Activated B cell treated with CpG ODN at 0.5 μM for 24 hours (primary cell): ENCODE measurements at regions not wholly inside any gene's neighbourhood (a gene's known extent, or its start where the extent isn't known, plus 50 kb on each side); places are given as distances from the start of the nearest gene placed in this dataset.

Experiments used
- ATAC-seq: fragments of 200-7000 bp; cut with Tn5 transposase; one replicate; pipeline ENCODE4 v1.10.0; 2021; ENCODE audit warnings: low read depth, mild to moderate bottlenecking, moderate library complexity
- CTCF ChIA-PET: fragments of 350-600 bp; sonication (Branson Sonifier 250); formaldehyde crosslinking; loops from one replicate; lab custom pipeline; 2021; ENCODE audit warnings: antibody characterized with exemption; lab: Charles Lee
- POLR2A ChIA-PET: fragments of 350-600 bp; sonication (Branson Sonifier 250); formaldehyde crosslinking; loops from one replicate; lab custom pipeline; 2021; ENCODE audit warnings: antibody characterized with exemption; lab: Charles Lee
- DNase-seq: peaks from one replicate; pipeline ENCODE4 v3.0.0; 2022
- H3K27ac Mint-ChIP-seq: one replicate; pipeline ENCODE4 v1.8.0; 2020; ENCODE audit warnings: mixed read lengths
- H3K27me3 Mint-ChIP-seq: one replicate; pipeline ENCODE4 v1.8.0; 2021; ENCODE audit warnings: mixed read lengths
- H3K36me3 Mint-ChIP-seq: one replicate; pipeline ENCODE4 v1.8.0; 2021; ENCODE audit warnings: low read depth, mixed read lengths
- H3K4me1 Mint-ChIP-seq: one replicate; pipeline ENCODE4 v1.8.0; 2021; ENCODE audit warnings: mixed read lengths
- H3K4me3 Mint-ChIP-seq: one replicate; pipeline ENCODE4 v1.8.0; 2020; ENCODE audit warnings: mild to moderate bottlenecking, mixed read lengths
- H3K9me3 Mint-ChIP-seq: one replicate; pipeline ENCODE4 v1.8.0; 2020; ENCODE audit warnings: mixed read lengths
- CTCF ChIP-seq: fragments of 200-600 bp; IDR thresholded peaks from one replicate; pipeline ENCODE4 v1.8.0; 2022; ENCODE audit warnings: antibody characterized with exemption, mild to moderate bottlenecking
- intact Hi-C: fragments of 100-400 bp; cut with micrococcal nuclease; formaldehyde crosslinking; loops from one replicate; pipeline ENCODE4 v1.15.1; 2024

GRCh38 chr4:11735651-11736050, 307.0 kb upstream of the HS3ST1 start:
- intact Hi-C loops: no loop called here
- ChIA-PET POLR2A (no interaction called here), CTCF (no interaction called here)
- H3K27ac Mint-ChIP-seq: no peak overlapping the region
- no peaks in the 10 kb centered on the region for H3K36me3 Mint-ChIP-seq
- H3K4me3 Mint-ChIP-seq: no peak overlapping the region
- ATAC-seq (no peak), DNase-seq (no peak)
- no peak for TF ChIP-seq CTCF
- H3K4me1 Mint-ChIP-seq: no peaks in the 10 kb centered on the region
- no peaks in the 10 kb centered on the region for H3K9me3 Mint-ChIP-seq
- H3K27me3 Mint-ChIP-seq: peaks cover 6% of the 10 kb centered on the region

GRCh38 chr4:11732155-11732554, 303.5 kb upstream of the HS3ST1 start:
- intact Hi-C loops: no loop called here

GRCh38 chr4:11730545-11730944, 301.9 kb upstream of the HS3ST1 start:
- no peak for TF ChIP-seq CTCF
- Mint-ChIP-seq H3K9me3 (no peaks in the 10 kb centered on the region), H3K27ac (no peak overlapping the region), H3K36me3 (no peaks in the 10 kb centered on the region), H3K4me1 (no peaks in the 10 kb centered on the region), H3K4me3 (no peak overlapping the region), H3K27me3 (peaks cover 2% of the 10 kb centered on the region)
- intact Hi-C loops: no loop called here
- DNase-seq (no peak), ATAC-seq (no peak)
- ChIA-PET POLR2A (no interaction called here), CTCF (no interaction called here)

More at GRCh38 chr4:11732155-11732554, 303.5 kb upstream of the HS3ST1 start:
- CTCF ChIA-PET: no interaction called here
- Mint-ChIP-seq H3K36me3 (no peaks in the 10 kb centered on the region), H3K27ac (no peak overlapping the region), H3K27me3 (peaks cover 2% of the 10 kb centered on the region), H3K4me3 (no peak overlapping the region), H3K9me3 (no peaks in the 10 kb centered on the region), H3K4me1 (no peaks in the 10 kb centered on the region)
- TF ChIP-seq CTCF: no peak
- POLR2A ChIA-PET: no interaction called here
- DNase-seq: no peak
- no peak for ATAC-seq

DNA sequence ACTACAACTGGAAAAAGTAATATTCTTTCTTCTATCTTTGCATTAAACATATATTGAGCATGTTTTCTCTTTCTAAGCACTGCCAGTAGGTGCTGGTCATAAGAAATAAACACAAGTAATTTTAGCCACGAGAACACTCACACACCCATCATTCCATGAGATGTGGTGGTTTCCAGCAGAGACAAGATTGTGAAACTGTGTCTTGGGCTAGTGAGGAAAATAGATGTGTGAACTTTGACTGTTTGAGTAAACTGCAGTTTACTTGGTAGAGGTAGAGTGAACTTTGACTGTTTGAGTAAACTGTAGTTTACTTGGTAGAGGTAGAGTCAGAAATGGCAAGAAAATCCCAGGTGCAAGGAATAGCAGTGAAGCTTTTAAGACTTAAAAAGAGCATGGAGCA, 300.9 kb upstream of the HS3ST1 start:
- H3K27me3 Mint-ChIP-seq: peaks cover 2% of the 10 kb centered on the region
- no peaks in the 10 kb centered on the region for H3K4me1 Mint-ChIP-seq
- POLR2A ChIA-PET: no interaction called here
- no peak overlapping the region for H3K4me3 Mint-ChIP-seq
- no peaks in the 10 kb centered on the region for H3K9me3 Mint-ChIP-seq
- no peak for TF ChIP-seq CTCF
- CTCF ChIA-PET: no interaction called here
- DNase-seq: no peak
- no peak overlapping the region for H3K27ac Mint-ChIP-seq
- intact Hi-C loops: no loop called here
- no peak for ATAC-seq
- no peaks in the 10 kb centered on the region for H3K36me3 Mint-ChIP-seq

DNA sequence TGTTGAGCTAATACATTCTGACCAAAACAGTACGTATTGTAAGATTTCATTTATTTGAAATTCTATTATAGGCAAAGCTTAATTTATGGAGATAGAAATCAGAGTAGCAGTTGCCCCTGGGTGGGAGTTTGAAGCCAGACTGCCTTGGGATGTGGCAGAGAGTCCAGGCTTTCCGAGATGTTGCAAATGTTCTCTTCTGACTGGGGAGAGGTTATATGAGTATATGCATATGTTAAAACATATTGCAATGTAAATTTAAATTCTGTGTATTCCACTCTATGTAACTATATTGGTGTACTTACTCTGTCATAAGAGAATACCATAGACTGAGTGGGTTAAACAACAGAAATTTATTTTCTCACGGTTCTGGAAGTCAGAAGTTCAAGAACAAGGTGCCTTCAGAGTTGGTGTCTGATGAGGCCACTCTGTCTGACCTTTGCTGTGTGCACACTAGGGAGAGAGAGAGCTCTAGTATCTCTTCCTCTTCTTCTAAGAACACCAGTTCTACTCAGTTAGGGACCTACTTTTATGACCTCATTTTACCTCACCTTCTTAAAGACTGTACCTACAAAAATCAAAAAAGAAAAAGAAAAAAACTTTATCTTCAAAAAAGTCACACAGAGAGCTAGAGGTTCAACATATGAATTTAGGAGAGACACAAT, 299.3 kb upstream of the HS3ST1 start:
- intact Hi-C loops: no loop called here

More for the DNA sequence above, 299.3 kb upstream of the HS3ST1 start:
- ATAC-seq: no peak
- TF ChIP-seq CTCF: no peak
- no peaks in the 10 kb centered on the region for H3K4me1 Mint-ChIP-seq
- no peak overlapping the region for H3K4me3 Mint-ChIP-seq
- ChIA-PET POLR2A (no interaction called here), CTCF (no interaction called here)
- no peak for DNase-seq
- H3K36me3 Mint-ChIP-seq: no peaks in the 10 kb centered on the region
- H3K27ac Mint-ChIP-seq: no peak overlapping the region
- no peaks in the 10 kb centered on the region for H3K9me3 Mint-ChIP-seq
- no peaks in the 10 kb centered on the region for H3K27me3 Mint-ChIP-seq
